Neural crest cell (in vitro differentiated cells): ENCODE measurements at regions not wholly inside any gene's neighbourhood (a gene's known extent, or its start where the extent isn't known, plus 50 kb on each side); places are given as distances from the start of the nearest gene placed in this dataset.

Experiments used
- DNase-seq: peaks from one replicate; pipeline ENCODE4 v3.0.0; 2021; ENCODE audit warnings: low read depth, mixed read lengths, low spot score
- H3K27ac Mint-ChIP-seq: one replicate; pipeline ENCODE4 v1.8.0; 2021; ENCODE audit warnings: mild to moderate bottlenecking, mixed read lengths; ENCODE audit not compliant: unreplicated experiment
- H3K27me3 Mint-ChIP-seq: 2 replicates; pipeline ENCODE4 v1.8.0; 2021; ENCODE audit warnings: low read depth, mild to moderate bottlenecking, mixed read lengths
- H3K36me3 Mint-ChIP-seq: 2 replicates; pipeline ENCODE4 v1.8.0; 2021; ENCODE audit warnings: low read depth, mild to moderate bottlenecking, mixed read lengths
- H3K4me1 Mint-ChIP-seq: 2 replicates; pipeline ENCODE4 v1.8.0; 2021; ENCODE audit warnings: mixed read lengths
- H3K4me3 Mint-ChIP-seq: one replicate; pipeline ENCODE4 v1.8.0; 2021; ENCODE audit warnings: mild to moderate bottlenecking, mixed read lengths
- H3K9me3 Mint-ChIP-seq: 2 replicates; pipeline ENCODE4 v1.8.0; 2021; ENCODE audit warnings: mixed read lengths
- CTCF ChIP-seq: fragments of 200-600 bp; sonication (generic); conservative IDR thresholded peaks from 2 replicates; pipeline ENCODE4 v1.5.0; 2021; ENCODE audit warnings: antibody characterized with exemption, mild to moderate bottlenecking

DNA sequence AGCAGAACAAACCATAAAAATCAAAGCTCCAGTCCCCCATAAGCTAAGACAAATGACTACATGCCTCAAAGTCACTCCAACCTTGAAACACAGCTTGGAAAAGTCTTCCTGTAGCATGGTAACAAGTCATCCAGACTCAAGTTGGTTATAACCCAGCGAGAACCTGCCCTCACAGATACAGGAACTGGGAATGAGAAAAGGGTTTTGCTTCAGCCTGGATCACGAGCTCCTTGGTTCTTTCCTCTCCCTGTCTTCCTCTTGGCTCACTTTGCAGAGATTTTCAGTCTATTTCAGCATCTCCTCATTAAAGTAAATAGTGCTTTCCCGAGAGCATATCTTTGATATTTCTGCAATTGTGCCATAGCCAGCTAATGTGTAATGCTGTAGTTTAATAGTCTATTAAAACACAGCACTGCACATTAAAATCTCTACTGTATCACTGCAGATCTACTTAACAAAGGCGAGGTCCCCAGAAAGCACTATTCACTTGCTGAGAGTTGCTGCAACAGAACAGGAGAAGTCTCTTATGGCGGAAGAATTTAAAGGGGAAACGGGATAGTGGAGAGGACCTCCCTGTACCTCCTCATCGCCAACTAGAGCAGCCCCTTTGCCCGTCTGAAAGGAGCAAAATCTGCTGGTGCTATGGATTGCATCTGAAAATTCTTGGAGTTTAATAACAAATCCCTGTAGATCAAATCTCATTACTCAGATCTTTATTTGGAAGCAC lies 249.3 kb upstream of the GATB start:
- H3K4me1 Mint-ChIP-seq, result peaks cover 32% of the 10 kb centered on the region
- H3K27me3 Mint-ChIP-seq, result no peaks in the 10 kb centered on the region
- peak overlapping the region; percentile 8 for H3K4me3 Mint-ChIP-seq
- no peak overlapping the region for H3K27ac Mint-ChIP-seq
- TF ChIP-seq CTCF, result no peak
- DNase-seq, result no peak
- H3K9me3 Mint-ChIP-seq, result peaks cover 12% of the 10 kb centered on the region
- peaks cover 2% of the 10 kb centered on the region for H3K36me3 Mint-ChIP-seq

- Mint-ChIP-seq H3K36me3 (peaks cover 2% of the 10 kb centered on the region), H3K27me3 (no peaks in the 10 kb centered on the region), H3K9me3 (peaks cover 12% of the 10 kb centered on the region), H3K27ac (no peak overlapping the region), H3K4me3 (peak overlapping the region; percentile 5), H3K4me1 (peaks cover 32% of the 10 kb centered on the region)
- TF ChIP-seq CTCF, result no peak
- DNase-seq, result no peak
Measured at GRCh38 chr4:152009031-152009670, 248.3 kb upstream of the GATB start.

DNA sequence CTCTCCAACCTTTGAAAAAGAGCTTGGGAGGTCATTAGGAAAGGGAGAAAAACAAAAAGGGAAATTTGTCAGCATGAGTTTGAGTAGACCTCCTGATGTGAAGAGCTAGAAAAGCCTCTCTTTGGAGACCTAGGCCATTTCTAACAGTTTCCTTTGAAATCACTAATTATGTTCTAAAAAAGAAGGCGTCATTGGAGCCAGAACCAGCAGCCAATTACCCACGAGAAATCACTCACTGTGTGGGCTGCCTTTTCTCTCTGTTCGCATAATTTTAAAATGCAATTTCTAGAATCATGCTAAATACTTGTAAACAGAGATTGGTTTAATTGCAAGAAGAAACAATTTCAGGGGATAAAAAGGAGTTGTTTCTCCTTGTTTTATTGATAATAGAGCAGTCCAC lies 246.3 kb upstream of the GATB start:
- Mint-ChIP-seq H3K27me3 (no peaks in the 10 kb centered on the region), H3K36me3 (peaks cover 1% of the 10 kb centered on the region), H3K27ac (no peak overlapping the region), H3K9me3 (peaks cover 4% of the 10 kb centered on the region), H3K4me3 (no peak overlapping the region), H3K4me1 (peaks cover 32% of the 10 kb centered on the region)
- no peak for DNase-seq
- TF ChIP-seq CTCF, result no peak

GRCh38 chr4:152004801-152005200 lies 244.0 kb upstream of the GATB start:
- no peak for DNase-seq
- H3K4me1 Mint-ChIP-seq, result peaks cover 23% of the 10 kb centered on the region
- H3K27me3 Mint-ChIP-seq, result no peaks in the 10 kb centered on the region
- no peaks in the 10 kb centered on the region for H3K36me3 Mint-ChIP-seq
- no peaks in the 10 kb centered on the region for H3K9me3 Mint-ChIP-seq
- H3K4me3 Mint-ChIP-seq, result no peak overlapping the region
- no peak for TF ChIP-seq CTCF
- H3K27ac Mint-ChIP-seq, result no peak overlapping the region

DNA sequence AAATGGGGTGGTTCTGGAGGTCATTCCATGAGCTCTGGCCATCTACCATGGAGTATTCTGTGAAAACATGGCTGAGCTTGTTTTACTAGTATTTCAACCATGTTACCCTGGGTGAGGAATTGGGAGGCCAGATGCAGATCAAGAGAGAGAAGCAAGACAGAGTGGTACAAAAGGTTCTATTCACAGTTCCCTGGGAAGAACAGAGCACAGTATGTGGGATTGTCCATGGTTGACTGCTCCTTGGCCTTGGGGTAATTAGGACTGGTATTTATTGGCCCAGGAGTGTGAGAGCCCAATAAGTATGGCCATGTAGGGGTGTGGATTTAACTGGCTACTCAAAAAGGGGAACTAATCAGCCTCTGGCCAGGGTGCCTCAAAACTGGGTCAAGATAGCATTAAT lies 239.7 kb upstream of the GATB start:
- no peaks in the 10 kb centered on the region for H3K9me3 Mint-ChIP-seq
- H3K4me1 Mint-ChIP-seq, result peaks cover 7% of the 10 kb centered on the region
- no peak for TF ChIP-seq CTCF
- H3K27ac Mint-ChIP-seq, result no peak overlapping the region
- no peak for DNase-seq
- no peak overlapping the region for H3K4me3 Mint-ChIP-seq
- H3K36me3 Mint-ChIP-seq, result no peaks in the 10 kb centered on the region
- H3K27me3 Mint-ChIP-seq, result no peaks in the 10 kb centered on the region
